HEK293 (cell line): ENCODE measurements at regions not wholly inside any gene's neighbourhood (a gene's known extent, or its start where the extent isn't known, plus 50 kb on each side); places are given as distances from the start of the nearest gene placed in this dataset.
"Not testable (repeated sequence)": the region's sequence is repeated elsewhere in the genome, so short reads cannot be mapped to it uniquely, and the experiment has no call there.

ENCODE experiments used
- CTCF ChIP-seq: fragments of 450-650 bp; formaldehyde crosslinking; IDR thresholded peaks from 2 replicates; pipeline ENCODE4 v1.5.1; 2016; ENCODE audit warnings: missing biosample characterization, missing genetic modification characterization
- PATZ1 ChIP-seq: fragments of 450-650 bp; formaldehyde crosslinking; IDR thresholded peaks from 2 replicates; pipeline ENCODE4 v1.5.1; 2016; ENCODE audit warnings: missing biosample characterization, missing genetic modification characterization
- TRIM28 ChIP-seq: IDR thresholded peaks from 2 replicates; pipeline ENCODE4 v1.6.1; 2011; ENCODE audit warnings: low read length, control low read depth, borderline replicate concordance
- ZNF133 ChIP-seq: fragments of 450-650 bp; formaldehyde crosslinking; IDR thresholded peaks from 2 replicates; pipeline ENCODE4 v1.5.1; 2016; ENCODE audit warnings: missing biosample characterization, missing genetic modification characterization
- ZNF174 ChIP-seq: fragments of 450-650 bp; formaldehyde crosslinking; IDR thresholded peaks from 2 replicates; pipeline ENCODE4 v1.5.0; 2017; ENCODE audit warnings: missing biosample characterization, mild to moderate bottlenecking, missing genetic modification characterization
- ZNF510 ChIP-seq: fragments of 450-650 bp; formaldehyde crosslinking; IDR thresholded peaks from 2 replicates; pipeline ENCODE4 v1.5.1; 2018; ENCODE audit warnings: mild to moderate bottlenecking, missing genetic modification characterization, missing biosample characterization; ENCODE audit not compliant: insufficient replicate concordance
- ZNF623 ChIP-seq: fragments of 450-650 bp; formaldehyde crosslinking; IDR thresholded peaks from 2 replicates; pipeline ENCODE4 v1.5.1; 2016; ENCODE audit warnings: missing biosample characterization, missing genetic modification characterization
- ZNF830 ChIP-seq: fragments of 450-650 bp; IDR thresholded peaks from 2 replicates; pipeline ENCODE4 v1.5.0; 2018; ENCODE audit warnings: missing biosample characterization, missing genetic modification characterization, low read depth, mild to moderate bottlenecking, moderate library complexity
- TF ChIP-seq, protein P1 (sequence below): sonication (generic); formaldehyde crosslinking; IDR thresholded peaks from 2 replicates; pipeline ENCODE4 v1.8.1; 2022; ENCODE audit warnings: mild to moderate bottlenecking, moderate library complexity, missing genetic modification reagents

- TF ChIP-seq ZNF133 (tag by site-specific recombination); PATZ1; CTCF (tag by site-specific recombination); ZNF623; ZNF174 (tag by site-specific recombination); ZNF510 (tag by site-specific recombination); TRIM28; ZNF830 (tag by site-specific recombination): not testable (repeated sequence)
- TF ChIP-seq, protein P1, sequence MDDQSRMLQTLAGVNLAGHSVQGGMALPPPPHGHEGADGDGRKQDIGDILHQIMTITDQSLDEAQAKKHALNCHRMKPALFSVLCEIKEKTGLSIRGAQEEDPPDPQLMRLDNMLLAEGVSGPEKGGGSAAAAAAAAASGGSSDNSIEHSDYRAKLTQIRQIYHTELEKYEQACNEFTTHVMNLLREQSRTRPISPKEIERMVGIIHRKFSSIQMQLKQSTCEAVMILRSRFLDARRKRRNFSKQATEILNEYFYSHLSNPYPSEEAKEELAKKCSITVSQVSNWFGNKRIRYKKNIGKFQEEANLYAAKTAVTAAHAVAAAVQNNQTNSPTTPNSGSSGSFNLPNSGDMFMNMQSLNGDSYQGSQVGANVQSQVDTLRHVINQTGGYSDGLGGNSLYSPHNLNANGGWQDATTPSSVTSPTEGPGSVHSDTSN (CRISPR knock-in tag), result not testable (repeated sequence)
Measured at GRCh38 chr2:111380733-111381439, 260.2 kb downstream of the BCL2L11 start.
